Stimulated activated naive CD8-positive, alpha-beta T cell treated with anti-CD3 and anti-CD28 coated beads, Interleukin-15, Interleukin-2, amounts not matched to agents 100 U/mL and 50 U/mL, for 24 hours (primary cell): ENCODE measurements at regions not wholly inside any gene's neighbourhood (a gene's known extent, or its start where the extent isn't known, plus 50 kb on each side); places are given as distances from the start of the nearest gene placed in this dataset.
"Not testable (repeated sequence)": the region's sequence is repeated elsewhere in the genome, so short reads cannot be mapped to it uniquely, and the experiment has no call there.

Source experiments
- ATAC-seq: fragments of 150-1000 bp; cut with Tn5 transposase; one replicate; pipeline ENCODE4 v1.10.0; 2021
- DNase-seq: peaks from one replicate; pipeline ENCODE4 v3.0.0; 2021

GRCh38 chr22:25456300-25457043 lies 108.0 kb upstream of the GRK3 start:
- ATAC-seq, DNase-seq: not testable (repeated sequence)

- not testable (repeated sequence) for ATAC-seq, DNase-seq
Measured at GRCh38 chr22:25458631-25459030, 105.8 kb upstream of the GRK3 start.

DNA sequence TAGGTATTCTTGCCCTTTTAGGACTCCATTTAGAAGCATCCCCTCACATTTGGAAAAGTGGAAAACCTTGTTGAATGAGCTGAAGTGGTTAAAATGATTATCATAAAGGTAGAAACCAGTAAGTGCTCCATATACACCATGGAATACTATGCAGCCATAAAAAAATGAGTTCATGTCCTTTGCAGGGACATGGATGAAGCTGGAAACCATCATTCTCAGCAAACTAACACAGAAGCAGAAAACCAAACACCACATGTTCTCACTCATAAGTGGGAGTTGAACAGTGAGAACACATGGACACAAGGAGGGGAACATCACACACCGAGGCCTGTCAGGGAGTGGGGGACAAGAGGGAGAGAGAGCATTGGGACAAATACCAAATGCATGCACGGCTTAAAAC lies 103.8 kb upstream of the GRK3 start:
- DNase-seq, ATAC-seq: not testable (repeated sequence)

- DNase-seq (no peak), ATAC-seq (no peak)
Measured at GRCh38 chr22:25461301-25461700, 103.2 kb upstream of the GRK3 start.

DNA sequence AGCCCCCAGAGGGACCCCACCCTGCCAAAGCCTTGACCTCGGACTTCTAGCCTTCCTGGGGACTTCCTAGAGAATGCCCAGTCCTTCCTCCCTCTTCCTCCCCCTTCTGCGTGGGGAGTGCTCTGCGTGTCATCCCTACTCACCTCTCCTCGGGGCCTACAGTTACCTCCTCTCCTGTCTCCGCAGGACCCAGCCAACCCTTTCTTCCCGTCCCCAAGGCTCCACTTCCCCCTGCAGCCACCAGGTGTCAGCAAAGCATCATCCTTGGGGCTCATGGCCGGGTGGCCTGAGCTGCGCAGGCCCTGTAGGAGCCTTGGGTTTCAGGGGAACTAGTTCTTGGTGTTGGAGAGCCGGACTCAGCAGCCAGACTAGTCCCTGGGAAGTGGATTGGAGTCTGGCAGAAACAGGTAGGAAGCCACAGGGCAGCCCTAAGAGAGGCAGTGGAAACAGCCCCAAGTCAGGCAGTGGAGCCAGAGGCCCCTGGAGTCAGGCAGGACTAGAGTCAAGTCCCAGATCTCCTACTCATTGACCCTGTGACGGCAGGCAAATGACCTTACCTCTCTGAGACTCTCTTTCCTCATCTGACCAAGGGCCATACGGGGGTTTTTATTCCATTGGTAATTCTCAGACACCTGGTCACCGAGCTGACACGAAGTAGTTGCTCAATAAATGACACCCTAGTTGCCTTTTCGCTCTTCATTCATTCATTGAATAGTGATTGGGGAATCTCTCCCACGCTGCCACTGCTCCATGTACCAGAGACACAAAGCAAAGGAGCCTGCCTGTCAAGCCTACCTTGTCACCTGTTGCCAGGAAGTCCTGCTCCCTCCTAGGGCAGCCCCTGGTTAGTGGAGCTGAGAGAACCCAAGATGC lies 101.8 kb upstream of the GRK3 start:
- DNase-seq: peak; percentile 84
- ATAC-seq: peak; percentile 94

- ATAC-seq: not testable (repeated sequence)
Measured at GRCh38 chr22:25463347-25463628, 101.2 kb upstream of the GRK3 start.

GRCh38 chr22:25464326-25464725 lies 100.1 kb upstream of the GRK3 start:
- DNase-seq, ATAC-seq: not testable (repeated sequence)

More at GRCh38 chr22:25463347-25463628, 101.2 kb upstream of the GRK3 start:
- not testable (repeated sequence) for DNase-seq

GRCh38 chr22:25465949-25466348 lies 98.5 kb upstream of the GRK3 start:
- DNase-seq (no peak), ATAC-seq (no peak)

- DNase-seq (no peak), ATAC-seq (no peak)
Measured at GRCh38 chr22:25472382-25472781, 92.1 kb upstream of the GRK3 start.

GRCh38 chr22:25475257-25476022 lies 89.0 kb upstream of the GRK3 start:
- peak; percentile 53 for ATAC-seq
- no peak for DNase-seq

- DNase-seq: no peak
- no peak for ATAC-seq
Measured at GRCh38 chr22:25477358-25477757, 87.1 kb upstream of the GRK3 start.

- ATAC-seq (no peak), DNase-seq (no peak)
Measured at GRCh38 chr22:25478111-25478510, 86.4 kb upstream of the GRK3 start.

GRCh38 chr22:25478528-25478927 lies 85.9 kb upstream of the GRK3 start:
- no peak for ATAC-seq
- no peak for DNase-seq

- not testable (repeated sequence) for DNase-seq, ATAC-seq
Measured at GRCh38 chr22:25480868-25481267, 83.6 kb upstream of the GRK3 start.

GRCh38 chr22:25482091-25482760 lies 82.2 kb upstream of the GRK3 start:
- ATAC-seq (no peak), DNase-seq (no peak)

GRCh38 chr22:25482868-25483639 lies 81.4 kb upstream of the GRK3 start:
- no peak for DNase-seq
- ATAC-seq: no peak

DNA sequence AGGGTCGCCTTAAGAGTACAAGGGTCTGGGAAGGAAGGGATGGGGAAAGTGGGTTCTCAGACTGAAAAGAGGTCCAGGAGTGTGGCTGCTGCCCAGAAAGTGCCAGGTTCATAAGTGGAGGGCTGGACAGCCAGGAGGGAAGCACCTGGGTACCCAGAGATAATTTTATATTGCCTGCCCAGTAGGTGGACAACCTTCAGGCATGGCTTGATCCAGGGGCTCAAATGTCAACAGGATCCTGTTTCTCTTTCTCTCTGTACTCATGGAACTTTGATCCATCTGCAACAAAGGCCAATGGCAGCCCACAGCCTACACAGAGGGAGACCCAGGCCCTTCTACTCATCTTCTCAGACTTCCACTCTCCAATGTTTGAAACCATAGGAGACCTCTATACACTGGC lies 80.5 kb upstream of the GRK3 start:
- DNase-seq (no peak), ATAC-seq (no peak)

DNA sequence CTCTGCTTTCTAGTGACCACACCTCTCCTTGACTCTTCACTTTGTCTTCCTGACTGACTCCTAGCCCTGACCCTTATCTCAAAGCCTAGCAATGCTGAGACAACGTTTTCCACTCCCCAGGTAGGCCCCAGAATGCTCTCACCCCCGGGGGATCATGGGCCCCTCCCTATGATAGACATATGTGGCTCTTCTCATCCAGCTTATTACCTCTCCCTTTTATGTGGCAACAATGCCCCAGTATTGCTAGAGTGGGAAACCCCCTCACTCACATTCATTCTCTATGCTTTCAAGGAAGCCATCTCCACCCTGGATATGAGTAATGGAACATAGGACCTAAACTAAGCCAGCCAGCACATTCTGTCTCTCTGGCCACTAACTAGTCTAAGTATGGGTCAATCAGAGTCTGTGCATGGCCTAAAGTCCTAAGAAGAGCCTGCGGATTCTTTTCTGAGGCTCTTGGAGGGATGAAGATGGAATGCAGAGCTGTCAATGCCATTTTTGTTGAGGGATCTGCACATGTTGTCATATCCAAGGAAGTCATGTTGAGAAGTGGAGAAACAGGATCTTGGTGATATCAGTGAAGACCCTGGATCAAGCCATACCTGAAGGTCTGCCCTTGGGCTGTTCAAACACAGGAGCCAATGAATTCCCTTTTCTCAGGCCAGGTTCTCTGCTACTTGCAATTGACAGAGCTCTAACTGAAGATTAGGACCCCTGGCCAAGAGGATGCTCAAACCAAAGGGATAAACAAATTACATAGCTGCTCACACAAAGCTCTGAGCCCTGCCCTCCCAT lies 79.8 kb upstream of the GRK3 start:
- DNase-seq (peak; percentile 64), ATAC-seq (peak; percentile 71)

GRCh38 chr22:25485626-25486545 lies 78.6 kb upstream of the GRK3 start:
- DNase-seq (peak; percentile 59), ATAC-seq (peak; percentile 65)
